Neural progenitor cell (in vitro differentiated cells): ENCODE measurements at regions not wholly inside any gene's neighbourhood (a gene's known extent, or its start where the extent isn't known, plus 50 kb on each side); places are given as distances from the start of the nearest gene placed in this dataset.

Experiments
- CTCF ChIP-seq: fragments of 200-600 bp; sonication (generic); IDR thresholded peaks from 2 replicates; pipeline ENCODE4 v1.5.1; 2017; ENCODE audit warnings: antibody characterized with exemption, mild to moderate bottlenecking
- EZH2 ChIP-seq: fragments of 200-600 bp; sonication (generic); IDR thresholded peaks from 2 replicates; pipeline ENCODE4 v1.6.1; 2017; ENCODE audit warnings: antibody characterized with exemption, mild to moderate bottlenecking, moderate library complexity
- EZH2phosphoT487 ChIP-seq: fragments of 200-600 bp; sonication (generic); IDR thresholded peaks from 2 replicates; pipeline ENCODE4 v1.6.1; 2017; ENCODE audit warnings: antibody characterized with exemption

GRCh38 chr9:116094846-116095245, 58.7 kb upstream of the PAPPA start:
- no peak for TF ChIP-seq EZH2phosphoT487
- no peak for TF ChIP-seq CTCF
- TF ChIP-seq EZH2 = no peak
